B cell (primary cell): ENCODE measurements at regions not wholly inside any gene's neighbourhood (a gene's known extent, or its start where the extent isn't known, plus 50 kb on each side); places are given as distances from the start of the nearest gene placed in this dataset.

ENCODE experiments used
- ATAC-seq: fragments of 200-7000 bp; cut with Tn5 transposase; one replicate; pipeline ENCODE4 v1.10.0; 2021; ENCODE audit warnings: low read depth, mild to moderate bottlenecking, moderate number of reproducible peaks, moderate library complexity
- CTCF ChIA-PET: fragments of 350-600 bp; sonication (Branson Sonifier 250); formaldehyde crosslinking; loops from one replicate; lab custom pipeline; 2021; ENCODE audit warnings: antibody characterized with exemption, inconsistent platforms; lab: Charles Lee
- POLR2A ChIA-PET: fragments of 350-600 bp; sonication (Branson Sonifier 250); formaldehyde crosslinking; loops from one replicate; lab custom pipeline; 2021; ENCODE audit warnings: antibody characterized with exemption; lab: Charles Lee
- DNase-seq: peaks from one replicate; pipeline ENCODE4 v3.0.0; 2013
- H2AFZ ChIP-seq: 2 replicates; pipeline ENCODE4 v1.6.1; 2012; ENCODE audit warnings: mild to moderate bottlenecking, low read depth, low read length; ENCODE audit not compliant: insufficient read depth, poor library complexity, severe bottlenecking
- H3K27ac ChIP-seq, 2 donors: 1 replicate in 1 of 2; 2 replicates in 1 of 2; pipeline ENCODE4 v1.5.1; 2012 to 2013; ENCODE audit warnings: low read length in 2 of 2, mild to moderate bottlenecking in 2 of 2, moderate library complexity in 1 of 2
- H3K27me3 ChIP-seq, 4 experiments: fragments of 200-600 bp in 1 of 4; sonication (generic) in 1 of 4; replicated peaks in 1 of 4; 1 replicate in 2 of 4; 2 replicates in 2 of 4; pipeline versions ENCODE4 v1.6.1 to v1.7.0; 2013 to 2016; ENCODE audit warnings: low read length in 3 of 4, mild to moderate bottlenecking in 2 of 4, mixed read lengths in 1 of 4, moderate library complexity in 1 of 4; ENCODE audit not compliant: insufficient read depth in 4 of 4, control insufficient read depth in 3 of 4; ENCODE audit errors: control extremely low read depth in 1 of 4
- H3K36me3 ChIP-seq, 2 experiments: replicated peaks in 1 of 2; 1 replicate in 1 of 2; 2 replicates in 1 of 2; pipeline versions ENCODE4 v1.6.1 to v1.7.1; 2013; ENCODE audit warnings: low read length in 1 of 2; ENCODE audit not compliant: insufficient read depth in 2 of 2, control insufficient read depth in 1 of 2; ENCODE audit errors: control extremely low read depth in 1 of 2, extremely low read depth in 1 of 2
- H3K4me1 ChIP-seq, 2 donors: fragments of 200-600 bp in 1 of 2; sonication (generic) in 1 of 2; 1 replicate in 1 of 2; 2 replicates in 1 of 2; pipeline versions ENCODE4 v1.5.1 to v1.6.1; 2013 to 2017; ENCODE audit warnings: low read length in 2 of 2; ENCODE audit not compliant: control insufficient read depth in 2 of 2, insufficient read depth in 2 of 2
- H3K4me2 ChIP-seq: replicated peaks from 2 replicates; pipeline ENCODE3; 2012; ENCODE audit warnings: mild to moderate bottlenecking, low read depth, low read length; ENCODE audit not compliant: poor library complexity, severe bottlenecking
- H3K4me3 ChIP-seq, 5 experiments: fragments of 200-600 bp in 1 of 5; sonication (generic) in 1 of 5; 1 replicate in 3 of 5; 2 replicates in 2 of 5; pipeline versions ENCODE4 v1.5.1 to v1.7.0; 2011 to 2016; ENCODE audit warnings: low read length in 4 of 5, mild to moderate bottlenecking in 4 of 5, low read depth in 2 of 5, control low read depth in 1 of 5, moderate library complexity in 1 of 5; ENCODE audit not compliant: insufficient read depth in 1 of 5; ENCODE audit errors: control extremely low read depth in 1 of 5, extremely low read depth in 1 of 5
- H3K79me2 ChIP-seq: fragments of 200-600 bp; sonication (generic); one replicate; pipeline ENCODE4 v1.6.0; 2016; ENCODE audit warnings: low read length; ENCODE audit not compliant: control insufficient read depth, insufficient read depth
- H3K9ac ChIP-seq: fragments of 200-600 bp; sonication (generic); 2 replicates; pipeline ENCODE4 v1.6.1; 2017; ENCODE audit warnings: mild to moderate bottlenecking, low read length, moderate library complexity
- H3K9me3 ChIP-seq, 3 donors: one replicate each; pipeline versions ENCODE4 v1.6.1 to v1.7.1; 2013; ENCODE audit warnings: low read length in 2 of 3; ENCODE audit not compliant: control insufficient read depth in 2 of 3, insufficient read depth in 1 of 3; ENCODE audit errors: control extremely low read depth in 1 of 3
- H4K20me1 ChIP-seq: 2 replicates; pipeline ENCODE4 v1.6.0; 2012; ENCODE audit warnings: mild to moderate bottlenecking, low read length; ENCODE audit not compliant: insufficient read depth, control insufficient read depth, poor library complexity, severe bottlenecking
- H3K27ac Mint-ChIP-seq: one replicate; pipeline ENCODE4 v1.8.0; 2021; ENCODE audit warnings: mixed read lengths
- H3K27me3 Mint-ChIP-seq: one replicate; pipeline ENCODE4 v1.8.0; 2021; ENCODE audit warnings: mixed read lengths
- H3K4me1 Mint-ChIP-seq: one replicate; pipeline ENCODE4 v1.8.0; 2021; ENCODE audit warnings: mixed read lengths
- H3K4me3 Mint-ChIP-seq: one replicate; pipeline ENCODE4 v1.8.0; 2021; ENCODE audit warnings: mixed read lengths
- H3K9me3 Mint-ChIP-seq: one replicate; pipeline ENCODE4 v1.8.0; 2022; ENCODE audit warnings: mixed read lengths; ENCODE audit not compliant: insufficient read depth
- EZH2 ChIP-seq: IDR thresholded peaks from 2 replicates; pipeline ENCODE4 v1.6.1; 2012; ENCODE audit warnings: borderline replicate concordance, low read depth, mild to moderate bottlenecking, moderate library complexity, low read length; ENCODE audit not compliant: insufficient read depth, poor library complexity, severe bottlenecking
- intact Hi-C: fragments of 100-400 bp; cut with micrococcal nuclease; formaldehyde crosslinking; loops from one replicate; pipeline ENCODE4 v1.10.0; 2022
- TF ChIP-seq, protein P1 (sequence below): fragments of 200-600 bp; IDR thresholded peaks from one replicate; pipeline ENCODE4 v1.8.0; 2022; ENCODE audit warnings: antibody characterized with exemption, mild to moderate bottlenecking

DNA sequence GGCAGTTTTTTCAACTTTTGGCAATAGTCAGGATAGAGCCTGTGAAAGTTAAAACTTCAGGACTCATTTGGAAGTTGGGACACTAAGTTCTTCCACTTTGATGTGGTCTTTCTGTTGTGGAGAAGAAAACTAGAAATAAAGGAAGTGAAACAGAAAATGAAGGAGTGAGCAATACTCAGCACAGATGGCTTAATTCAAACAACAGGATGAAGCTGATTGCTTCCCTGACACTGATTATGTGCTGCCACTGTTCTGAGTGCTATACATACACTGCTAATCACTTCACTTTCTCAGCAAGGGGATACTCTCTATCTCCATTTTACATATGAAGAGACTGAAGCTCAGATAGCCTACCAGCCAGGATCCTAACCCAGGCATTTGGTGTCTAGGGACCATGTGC lies 235.1 kb upstream of the CPEB2 start:
- H3K27ac Mint-ChIP-seq, result peak overlapping the region; percentile 4
- H3K4me3 ChIP-seq, result no peak overlapping the region
- POLR2A ChIA-PET, result no interaction called here

DNA sequence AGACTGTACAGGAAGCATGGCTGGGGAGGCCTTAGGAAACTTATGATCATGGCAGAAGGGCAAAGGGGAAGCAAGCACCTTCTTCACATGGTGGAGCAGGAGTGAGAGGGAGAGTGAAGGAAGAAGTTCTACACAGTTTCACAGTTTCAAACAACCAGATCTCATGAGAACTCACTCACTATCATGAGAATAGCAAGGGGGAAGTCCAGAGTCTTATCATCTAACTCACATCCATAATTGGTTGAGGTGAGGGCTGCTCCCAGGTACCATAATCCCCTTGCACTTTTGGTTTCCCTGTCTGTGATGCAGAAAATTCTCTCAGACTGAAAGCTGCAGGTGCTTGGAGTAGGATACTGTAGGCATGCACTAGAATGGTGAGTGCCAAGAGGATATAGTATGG lies 233.8 kb upstream of the CPEB2 start:
- intact Hi-C loops, result no loop called here
- TF ChIP-seq EZH2, result no peak
- no peaks in the 10 kb centered on the region for H3K79me2 ChIP-seq
- H3K27me3 ChIP-seq, result no peaks in the 10 kb centered on the region
- ChIA-PET CTCF (no interaction called here), POLR2A (no interaction called here)
- H3K4me3 ChIP-seq, result no peak overlapping the region
- H3K9me3 Mint-ChIP-seq, result no peaks in the 10 kb centered on the region
- no peaks in the 10 kb centered on the region for H4K20me1 ChIP-seq
- H3K4me1 ChIP-seq, result peaks cover 13 to 21% of the 10 kb centered on the region in 2 donors
- H3K9ac ChIP-seq, result no peak overlapping the region
- H3K4me3 Mint-ChIP-seq, result no peak overlapping the region
- no peaks in the 10 kb centered on the region for H3K9me3 ChIP-seq
- H3K27ac Mint-ChIP-seq, result no peak overlapping the region
- peaks cover 23% of the 10 kb centered on the region for H3K4me1 Mint-ChIP-seq
- no peaks in the 10 kb centered on the region for H3K36me3 ChIP-seq
- no peak for DNase-seq
- no peak overlapping the region for H3K4me2 ChIP-seq
- peaks cover 2% of the 10 kb centered on the region for H3K27me3 Mint-ChIP-seq
- H3K27ac ChIP-seq, result no peak overlapping the region
- ATAC-seq, result no peak
- no peak overlapping the region for H2AFZ ChIP-seq

More for the DNA sequence above, 235.1 kb upstream of the CPEB2 start:
- Histone ChIP-seq H3K27ac (no peak overlapping the region), H3K4me1 (peaks cover 13 to 21% of the 10 kb centered on the region in 2 donors), H4K20me1 (no peaks in the 10 kb centered on the region), H3K27me3 (no peaks in the 10 kb centered on the region), H3K9ac (no peak overlapping the region), H2AFZ (no peak overlapping the region), H3K4me2 (no peak overlapping the region), H3K36me3 (no peaks in the 10 kb centered on the region), H3K9me3 (no peaks in the 10 kb centered on the region), H3K79me2 (no peaks in the 10 kb centered on the region)
- ATAC-seq (peak; percentile 47), DNase-seq (peak; percentile 23)
- Mint-ChIP-seq H3K27me3 (no peaks in the 10 kb centered on the region), H3K9me3 (no peaks in the 10 kb centered on the region), H3K4me1 (peaks cover 23% of the 10 kb centered on the region), H3K4me3 (no peak overlapping the region)
- intact Hi-C loops, result no loop called here
- CTCF ChIA-PET, result no interaction called here
- TF ChIP-seq EZH2, result no peak
- TF ChIP-seq, protein P1, sequence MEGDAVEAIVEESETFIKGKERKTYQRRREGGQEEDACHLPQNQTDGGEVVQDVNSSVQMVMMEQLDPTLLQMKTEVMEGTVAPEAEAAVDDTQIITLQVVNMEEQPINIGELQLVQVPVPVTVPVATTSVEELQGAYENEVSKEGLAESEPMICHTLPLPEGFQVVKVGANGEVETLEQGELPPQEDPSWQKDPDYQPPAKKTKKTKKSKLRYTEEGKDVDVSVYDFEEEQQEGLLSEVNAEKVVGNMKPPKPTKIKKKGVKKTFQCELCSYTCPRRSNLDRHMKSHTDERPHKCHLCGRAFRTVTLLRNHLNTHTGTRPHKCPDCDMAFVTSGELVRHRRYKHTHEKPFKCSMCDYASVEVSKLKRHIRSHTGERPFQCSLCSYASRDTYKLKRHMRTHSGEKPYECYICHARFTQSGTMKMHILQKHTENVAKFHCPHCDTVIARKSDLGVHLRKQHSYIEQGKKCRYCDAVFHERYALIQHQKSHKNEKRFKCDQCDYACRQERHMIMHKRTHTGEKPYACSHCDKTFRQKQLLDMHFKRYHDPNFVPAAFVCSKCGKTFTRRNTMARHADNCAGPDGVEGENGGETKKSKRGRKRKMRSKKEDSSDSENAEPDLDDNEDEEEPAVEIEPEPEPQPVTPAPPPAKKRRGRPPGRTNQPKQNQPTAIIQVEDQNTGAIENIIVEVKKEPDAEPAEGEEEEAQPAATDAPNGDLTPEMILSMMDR, result no peak
